ENCODE measurements at regions not wholly inside any gene's neighbourhood (a gene's known extent, or its start where the extent isn't known, plus 50 kb on each side); places are given as distances from the start of the nearest gene placed in this dataset.
A peak's percentile ranks its signal among the peaks of the same experiment; 100 is the strongest.

GRCh38 chr2:175560521-175561169 lies 379.1 kb upstream of the ATP5MC3 start:
- in situ Hi-C loops (cut with MboI; ENCODE audit: low sequenced_read_pairs) = no loop called here

GRCh38 chr2:175559613-175560012 lies 378.1 kb upstream of the ATP5MC3 start:
- Histone ChIP-seq H3K36me3 (replicated peaks) (no peaks in the 10 kb centered on the region), H3K4me1 (peaks cover 24% of the 10 kb centered on the region), H3K4me3 (no peak overlapping the region), H3K9me3 (no peaks in the 10 kb centered on the region), H3K27me3 (ENCODE audit: low read depth) (no peaks in the 10 kb centered on the region; the same call in none of the 2 replicates)
- in situ Hi-C loops (cut with MboI; ENCODE audit: low sequenced_read_pairs) = no loop called here
- no peak for DNase-seq (ENCODE audit: low spot score in 2 of 2)

More at GRCh38 chr2:175560521-175561169, 379.1 kb upstream of the ATP5MC3 start:
- DNase-seq (ENCODE audit: low spot score in 2 of 2) = peak; percentile 53 to 91
- H3K4me3 ChIP-seq = no peak overlapping the region
- no peaks in the 10 kb centered on the region for H3K36me3 ChIP-seq (replicated peaks)
- peaks cover 24% of the 10 kb centered on the region for H3K4me1 ChIP-seq
- H3K27me3 ChIP-seq (ENCODE audit: low read depth) = no peaks in the 10 kb centered on the region; the same call in 1 of the 2 replicates
- no peaks in the 10 kb centered on the region for H3K9me3 ChIP-seq

DNA sequence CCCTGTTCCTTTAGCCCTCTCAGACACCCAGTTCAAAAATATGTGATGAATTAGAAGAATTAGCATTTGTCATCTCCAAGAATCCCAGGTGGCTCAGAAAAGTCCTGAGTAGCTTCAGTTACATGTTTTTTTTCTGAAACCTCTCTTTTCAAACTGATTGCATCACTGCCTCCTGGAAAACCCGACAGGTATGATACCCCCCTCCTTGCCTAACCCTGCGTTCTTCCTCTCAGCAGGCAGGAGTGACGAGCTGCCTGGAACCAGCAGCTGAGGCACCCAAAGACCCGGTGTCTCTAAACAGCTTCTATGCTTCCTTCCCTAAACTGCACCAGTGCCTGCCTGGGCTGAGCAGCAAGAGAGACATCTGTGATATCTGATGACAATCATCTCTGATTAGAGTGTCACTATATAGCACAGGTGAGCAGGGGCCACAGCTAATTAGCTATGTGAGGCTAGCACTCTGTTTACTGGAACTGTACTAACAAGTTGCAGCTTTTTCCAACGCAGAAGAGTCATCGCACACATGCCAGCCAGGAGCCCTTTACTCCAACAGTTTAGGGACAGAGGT lies 376.4 kb upstream of the ATP5MC3 start:
- in situ Hi-C loops (cut with MboI; ENCODE audit: low sequenced_read_pairs) = no loop called here
- H3K9me3 ChIP-seq = no peaks in the 10 kb centered on the region
- no peaks in the 10 kb centered on the region for H3K36me3 ChIP-seq (replicated peaks)
- H3K27me3 ChIP-seq (ENCODE audit: low read depth) = peaks cover 3% of the 10 kb centered on the region
- no peak for DNase-seq (ENCODE audit: low spot score in 2 of 2)
- peaks cover 19% of the 10 kb centered on the region for H3K4me1 ChIP-seq
- H3K4me3 ChIP-seq = no peak overlapping the region

DNA sequence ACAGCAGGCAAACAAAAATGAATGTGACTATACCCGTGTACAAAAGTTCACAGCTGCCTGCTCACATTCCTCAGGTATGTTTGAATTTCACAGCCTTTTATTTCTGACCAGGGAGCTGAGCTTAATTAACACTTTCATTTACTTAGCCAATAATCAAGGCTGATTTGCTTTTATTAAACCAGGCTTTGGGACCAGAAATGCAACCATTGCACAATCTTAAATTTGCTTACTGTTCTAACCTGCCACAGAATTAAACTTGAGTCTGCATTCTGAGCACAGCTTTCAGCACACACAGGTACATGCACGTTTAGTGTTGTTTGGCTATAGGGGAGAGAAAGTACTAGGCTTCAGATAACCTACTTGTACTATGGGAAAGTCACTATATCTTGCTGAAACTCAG lies 372.4 kb upstream of the ATP5MC3 start:
- H3K36me3 ChIP-seq (replicated peaks) = no peaks in the 10 kb centered on the region
- H3K27me3 ChIP-seq (ENCODE audit: low read depth) = peaks cover 7% of the 10 kb centered on the region
- in situ Hi-C loops (cut with MboI; ENCODE audit: low sequenced_read_pairs) = no loop called here
- DNase-seq (ENCODE audit: low spot score in 2 of 2) = no peak
- H3K9me3 ChIP-seq = no peaks in the 10 kb centered on the region
- H3K4me3 ChIP-seq = no peak overlapping the region
- H3K4me1 ChIP-seq = 0 out of 2 replicates have a peak, but pooled peaks cover 3% of the 10 kb centered on the region

DNA sequence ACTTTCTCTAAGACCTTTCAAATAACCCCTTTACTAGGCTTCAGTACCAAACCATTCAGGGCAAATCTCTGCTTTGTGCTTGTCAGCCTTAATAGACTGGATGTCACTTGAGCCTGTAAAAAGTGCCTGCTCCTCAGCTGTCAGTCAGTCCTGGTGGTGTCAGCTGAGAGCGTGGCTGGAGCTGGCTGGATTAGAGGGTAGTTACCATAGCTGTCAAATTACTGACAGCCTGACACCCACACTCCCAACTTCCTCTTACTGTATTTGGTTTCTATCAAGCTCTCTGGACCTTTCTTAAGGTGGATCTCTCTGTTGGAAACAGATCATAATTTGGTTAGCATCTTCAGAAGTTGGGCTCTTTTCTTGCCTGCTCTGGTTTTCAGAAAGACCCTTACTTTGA lies 371.4 kb upstream of the ATP5MC3 start:
- Histone ChIP-seq H3K36me3 (replicated peaks) (no peaks in the 10 kb centered on the region), H3K27me3 (ENCODE audit: low read depth) (peaks cover 7% of the 10 kb centered on the region), H3K4me3 (no peak overlapping the region), H3K9me3 (no peaks in the 10 kb centered on the region), H3K4me1 (no peaks in the 10 kb centered on the region)
- no peak for DNase-seq (ENCODE audit: low spot score in 2 of 2)
- in situ Hi-C loops (cut with MboI; ENCODE audit: low sequenced_read_pairs) = no loop called here

DNA sequence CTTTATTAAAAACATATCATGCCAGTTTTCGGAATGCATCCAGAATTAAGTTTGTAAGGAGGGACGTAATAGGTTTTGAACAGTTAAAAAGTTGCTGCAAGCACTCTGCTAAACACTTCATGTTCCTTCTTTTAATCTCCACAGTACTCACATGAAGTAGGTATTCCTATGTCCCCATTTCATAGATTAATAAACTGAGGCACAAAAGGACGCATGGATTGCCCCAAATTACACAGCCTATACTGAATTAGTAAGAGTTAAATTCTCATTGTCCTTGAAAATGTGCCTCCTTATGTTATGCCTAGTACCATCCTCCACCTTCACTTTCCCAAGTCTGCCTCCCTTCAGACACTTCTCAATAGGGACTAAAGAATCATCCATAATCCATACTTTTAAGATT lies 358.9 kb upstream of the ATP5MC3 start:
- no peak for DNase-seq (ENCODE audit: low spot score in 2 of 2)
- Histone ChIP-seq H3K27me3 (ENCODE audit: low read depth) (peaks cover 5% of the 10 kb centered on the region; the same call in 1 of the 2 replicates), H3K9me3 (no peaks in the 10 kb centered on the region), H3K4me3 (no peak overlapping the region), H3K4me1 (no peaks in the 10 kb centered on the region), H3K36me3 (replicated peaks) (no peaks in the 10 kb centered on the region)
- in situ Hi-C loops (cut with MboI; ENCODE audit: low sequenced_read_pairs) = no loop called here

DNA sequence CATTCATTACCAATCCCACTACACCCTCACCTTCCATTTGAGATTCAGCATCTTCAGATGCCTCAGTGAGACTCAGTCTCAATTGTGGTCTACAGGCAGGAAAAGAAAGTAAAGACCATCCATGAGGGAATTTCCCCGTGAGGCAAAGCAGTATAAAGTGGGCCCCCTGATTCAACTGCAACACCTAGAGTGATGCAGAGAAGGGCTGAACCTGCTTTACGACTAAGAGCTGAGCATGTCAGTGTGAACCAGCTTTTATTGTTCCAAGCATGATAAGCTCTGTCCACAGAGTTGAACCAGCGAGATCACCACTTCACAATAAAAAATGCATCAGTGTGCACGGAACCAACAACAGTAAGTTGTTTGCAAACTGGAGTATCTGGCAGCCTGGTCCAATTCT lies 357.6 kb upstream of the ATP5MC3 start:
- H3K4me3 ChIP-seq = no peak overlapping the region
- H3K36me3 ChIP-seq (replicated peaks) = no peaks in the 10 kb centered on the region
- in situ Hi-C loops (cut with MboI; ENCODE audit: low sequenced_read_pairs) = no loop called here
- H3K4me1 ChIP-seq = no peaks in the 10 kb centered on the region
- no peak for DNase-seq (ENCODE audit: low spot score in 2 of 2)
- H3K27me3 ChIP-seq (ENCODE audit: low read depth) = peaks cover 5% of the 10 kb centered on the region; the same call in 1 of the 2 replicates
- no peaks in the 10 kb centered on the region for H3K9me3 ChIP-seq

DNA sequence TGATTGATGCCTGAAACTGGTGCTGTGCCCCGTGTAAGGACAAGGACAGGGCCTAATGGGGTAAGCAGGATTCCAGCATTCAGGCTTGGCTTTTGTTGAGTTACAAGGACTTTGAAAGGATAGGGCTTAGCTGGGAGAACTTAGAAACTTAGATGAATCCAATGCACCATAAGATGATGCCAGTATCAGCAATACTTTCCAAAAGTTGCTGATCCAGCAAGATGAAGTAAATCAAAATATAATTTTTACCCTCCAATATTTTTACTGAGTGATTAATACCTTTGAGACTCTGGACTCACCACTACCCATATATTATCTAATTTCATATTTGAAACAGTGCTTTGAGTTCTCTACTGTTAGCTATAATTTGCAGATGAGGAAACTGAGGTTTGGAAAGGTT lies 354.5 kb upstream of the ATP5MC3 start:
- Histone ChIP-seq H3K4me3 (no peak overlapping the region), H3K27me3 (ENCODE audit: low read depth) (peaks cover 5% of the 10 kb centered on the region; the same call in 1 of the 2 replicates), H3K36me3 (replicated peaks) (no peaks in the 10 kb centered on the region), H3K4me1 (no peaks in the 10 kb centered on the region), H3K9me3 (no peaks in the 10 kb centered on the region)
- in situ Hi-C loops (cut with MboI; ENCODE audit: low sequenced_read_pairs) = no loop called here
- DNase-seq (ENCODE audit: low spot score in 2 of 2) = no peak

GRCh38 chr2:175535631-175536030 lies 354.1 kb upstream of the ATP5MC3 start:
- no peaks in the 10 kb centered on the region for H3K9me3 ChIP-seq
- H3K4me1 ChIP-seq = no peaks in the 10 kb centered on the region
- no peak for DNase-seq (ENCODE audit: low spot score in 2 of 2)
- in situ Hi-C loops (cut with MboI; ENCODE audit: low sequenced_read_pairs) = no loop called here
- no peak overlapping the region for H3K4me3 ChIP-seq
- peaks cover 3% of the 10 kb centered on the region; the same call in 1 of the 2 replicates for H3K27me3 ChIP-seq (ENCODE audit: low read depth)
- no peaks in the 10 kb centered on the region for H3K36me3 ChIP-seq (replicated peaks)

DNA sequence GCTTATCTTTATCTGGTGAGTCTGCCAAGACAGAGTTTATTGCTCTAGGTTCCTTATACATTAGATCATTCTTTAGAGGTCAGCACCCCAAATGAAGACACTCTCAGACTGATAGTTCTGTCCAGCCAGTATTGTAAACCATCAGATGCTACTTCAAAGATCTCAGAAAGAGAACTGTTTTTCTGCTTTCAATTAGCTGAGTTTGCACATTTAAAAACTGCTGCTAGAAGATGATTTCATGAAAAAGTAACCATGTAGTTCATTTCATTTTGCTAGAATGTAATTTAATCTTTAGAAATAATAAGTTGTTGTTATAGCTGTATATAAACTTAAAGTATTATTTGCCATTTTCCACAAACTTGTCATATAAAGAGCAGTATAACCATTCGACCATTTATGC lies 344.5 kb upstream of the ATP5MC3 start:
- H3K9me3 ChIP-seq = no peaks in the 10 kb centered on the region
- H3K27me3 ChIP-seq (ENCODE audit: low read depth) = no peaks in the 10 kb centered on the region; the same call in none of the 2 replicates
- H3K36me3 ChIP-seq (replicated peaks) = no peaks in the 10 kb centered on the region
- H3K4me3 ChIP-seq = no peak overlapping the region
- DNase-seq (ENCODE audit: low spot score in 2 of 2) = no peak
- H3K4me1 ChIP-seq = no peaks in the 10 kb centered on the region
- in situ Hi-C loops (cut with MboI; ENCODE audit: low sequenced_read_pairs) = no loop called here

DNA sequence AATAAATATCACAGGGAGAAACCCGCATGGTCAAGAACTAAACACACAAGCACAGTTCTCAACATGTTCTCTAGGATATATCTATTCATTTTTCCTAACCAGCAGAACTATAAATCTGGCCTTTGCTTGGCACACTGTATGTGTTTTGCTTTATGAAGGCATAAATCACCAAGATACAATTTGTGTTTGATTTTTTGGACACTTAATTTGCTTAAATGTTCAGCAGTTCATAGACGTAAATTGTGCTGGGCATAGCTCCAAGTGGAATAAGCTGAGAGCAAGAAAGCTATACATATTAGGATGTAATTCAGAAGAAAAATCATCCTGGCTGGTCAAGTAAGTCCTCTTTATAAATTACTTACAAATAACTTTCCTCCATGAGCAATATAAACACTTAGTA lies 341.5 kb upstream of the ATP5MC3 start:
- DNase-seq (ENCODE audit: low spot score in 2 of 2) = no peak
- H3K4me1 ChIP-seq = no peaks in the 10 kb centered on the region

DNA sequence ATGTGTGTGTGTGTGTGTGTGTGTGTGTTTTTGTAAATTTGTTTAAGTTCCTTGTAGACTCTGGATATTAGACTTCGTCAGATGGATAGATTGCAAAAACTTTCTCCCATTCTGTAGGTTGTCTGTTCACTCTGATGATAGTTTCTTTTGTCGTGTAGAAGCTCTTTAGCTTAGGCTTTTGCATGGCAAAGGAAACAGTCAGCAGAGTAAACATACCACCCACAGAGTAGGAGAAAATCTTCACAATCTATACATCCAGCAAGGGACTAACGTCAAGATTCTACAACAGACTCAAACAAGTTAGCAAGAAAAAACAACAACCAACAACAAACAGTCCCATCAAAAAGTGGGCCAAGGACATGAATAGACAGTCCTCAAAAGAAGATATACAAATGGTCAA lies 336.7 kb upstream of the ATP5MC3 start:
- no peak for DNase-seq (ENCODE audit: low spot score in 2 of 2)
- no peaks in the 10 kb centered on the region for H3K36me3 ChIP-seq (replicated peaks)
- H3K4me3 ChIP-seq = no peak overlapping the region
- in situ Hi-C loops (cut with MboI; ENCODE audit: low sequenced_read_pairs) = no loop called here
- H3K9me3 ChIP-seq = no peaks in the 10 kb centered on the region
- no peaks in the 10 kb centered on the region; the same call in none of the 2 replicates for H3K27me3 ChIP-seq (ENCODE audit: low read depth)
- H3K4me1 ChIP-seq = no peaks in the 10 kb centered on the region

More for the DNA sequence above, 341.5 kb upstream of the ATP5MC3 start:
- Histone ChIP-seq H3K36me3 (replicated peaks) (no peaks in the 10 kb centered on the region), H3K27me3 (ENCODE audit: low read depth) (no peaks in the 10 kb centered on the region; the same call in none of the 2 replicates), H3K4me3 (no peak overlapping the region), H3K9me3 (no peaks in the 10 kb centered on the region)
- in situ Hi-C loops (cut with MboI; ENCODE audit: low sequenced_read_pairs) = no loop called here

DNA sequence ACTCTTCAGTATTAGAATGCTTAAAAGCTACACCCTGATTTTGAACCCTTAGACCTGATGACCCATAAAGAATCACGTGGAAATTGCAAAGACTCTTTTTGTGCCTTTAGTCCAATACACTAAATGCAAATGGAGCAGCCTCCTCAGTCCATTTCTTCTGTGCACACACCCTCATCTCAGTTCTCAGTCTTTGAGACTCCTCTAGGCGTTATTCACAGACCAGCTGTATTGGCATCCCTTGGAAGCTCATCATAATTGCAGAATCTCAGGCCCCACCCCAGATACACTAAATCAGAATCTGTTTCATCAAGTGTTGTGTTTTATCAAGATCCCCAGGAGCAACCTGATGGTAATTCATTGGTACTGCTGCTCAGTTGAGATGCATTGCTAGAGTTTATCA lies 335.0 kb upstream of the ATP5MC3 start:
- Histone ChIP-seq H3K4me3 (no peak overlapping the region), H3K27me3 (ENCODE audit: low read depth) (no peaks in the 10 kb centered on the region; the same call in none of the 2 replicates), H3K36me3 (replicated peaks) (no peaks in the 10 kb centered on the region), H3K4me1 (no peaks in the 10 kb centered on the region), H3K9me3 (no peaks in the 10 kb centered on the region)
- in situ Hi-C loops (cut with MboI; ENCODE audit: low sequenced_read_pairs) = no loop called here
- DNase-seq (ENCODE audit: low spot score in 2 of 2) = no peak

- in situ Hi-C loops (cut with MboI; ENCODE audit: low sequenced_read_pairs) = no loop called here
- Histone ChIP-seq H3K9me3 (no peaks in the 10 kb centered on the region), H3K4me3 (no peak overlapping the region), H3K36me3 (replicated peaks) (no peaks in the 10 kb centered on the region), H3K27me3 (ENCODE audit: low read depth) (no peaks in the 10 kb centered on the region), H3K4me1 (no peaks in the 10 kb centered on the region)
- DNase-seq (ENCODE audit: low spot score in 2 of 2) = no peak
Observed at GRCh38 chr2:175500255-175500654, 318.7 kb upstream of the ATP5MC3 start.

Data from HAP-1 (cell line).